MV-4-11 (cell line): ENCODE measurements at regions not wholly inside any gene's neighbourhood (a gene's known extent, or its start where the extent isn't known, plus 50 kb on each side); places are given as distances from the start of the nearest gene placed in this dataset.
"Not testable (repeated sequence)": the region's sequence is repeated elsewhere in the genome, so short reads cannot be mapped to it uniquely, and the experiment has no call there.

Experiments used
- DNase-seq: peaks from one replicate; lab custom pipeline; 2025; lab: John Stamatoyannopoulos, UW

GRCh38 chr2:199216253-199216652, 241.5 kb downstream of the SATB2 start:
- DNase-seq, result peak; percentile 20

GRCh38 chr2:199207011-199207410, 250.7 kb downstream of the SATB2 start:
- DNase-seq, result no peak

GRCh38 chr2:199206536-199206935, 251.2 kb downstream of the SATB2 start:
- DNase-seq, result no peak

- no peak for DNase-seq
These were observed 254.8 kb downstream of the SATB2 start for GRCh38 chr2:199202964-199203363.

- DNase-seq, result no peak
These were observed 256.2 kb downstream of the SATB2 start for GRCh38 chr2:199201539-199201938.

- no peak for DNase-seq
These were observed 257.9 kb downstream of the SATB2 start for GRCh38 chr2:199199797-199200196.

GRCh38 chr2:199197448-199197847, 260.3 kb downstream of the SATB2 start:
- DNase-seq, result peak; percentile 82

GRCh38 chr2:199196686-199197085, 261.1 kb downstream of the SATB2 start:
- no peak for DNase-seq

- no peak for DNase-seq
These were observed 261.7 kb downstream of the SATB2 start for GRCh38 chr2:199195927-199196502.

GRCh38 chr2:199191461-199191860, 266.3 kb downstream of the SATB2 start:
- DNase-seq, result no peak

- no peak for DNase-seq
These were observed 268.5 kb downstream of the SATB2 start for GRCh38 chr2:199189229-199189628.

- DNase-seq, result no peak
These were observed 271.4 kb downstream of the SATB2 start for GRCh38 chr2:199186301-199186751.

GRCh38 chr2:199185174-199185573, 272.6 kb downstream of the SATB2 start:
- DNase-seq, result not testable (repeated sequence)

- DNase-seq, result no peak
These were observed 293.9 kb downstream of the SATB2 start for GRCh38 chr2:199163613-199164458.

- DNase-seq, result no peak
These were observed 296.9 kb downstream of the SATB2 start for GRCh38 chr2:199160677-199161465.

- peak; percentile 51 for DNase-seq
These were observed 297.7 kb downstream of the SATB2 start for GRCh38 chr2:199160081-199160480.

- DNase-seq, result no peak
These were observed 309.5 kb downstream of the SATB2 start for GRCh38 chr2:199148076-199148845.

- DNase-seq, result no peak
These were observed 310.5 kb downstream of the SATB2 start for GRCh38 chr2:199147216-199147615.

- no peak for DNase-seq
These were observed 313.2 kb downstream of the SATB2 start for GRCh38 chr2:199144546-199144945.

- no peak for DNase-seq
These were observed 313.7 kb downstream of the SATB2 start for GRCh38 chr2:199144036-199144435.

- no peak for DNase-seq
These were observed 321.1 kb downstream of the SATB2 start for GRCh38 chr2:199136681-199137080.

- DNase-seq, result no peak
These were observed 321.5 kb downstream of the SATB2 start for GRCh38 chr2:199136242-199136641.
